ENCODE measurements at regions not wholly inside any gene's neighbourhood (a gene's known extent, or its start where the extent isn't known, plus 50 kb on each side); places are given as distances from the start of the nearest gene placed in this dataset.
A peak's percentile ranks its signal among the peaks of the same experiment; 100 is the strongest.
"Not testable (repeated sequence)": the region's sequence is repeated elsewhere in the genome, so short reads cannot be mapped to it uniquely, and the experiment has no call there.

DNA sequence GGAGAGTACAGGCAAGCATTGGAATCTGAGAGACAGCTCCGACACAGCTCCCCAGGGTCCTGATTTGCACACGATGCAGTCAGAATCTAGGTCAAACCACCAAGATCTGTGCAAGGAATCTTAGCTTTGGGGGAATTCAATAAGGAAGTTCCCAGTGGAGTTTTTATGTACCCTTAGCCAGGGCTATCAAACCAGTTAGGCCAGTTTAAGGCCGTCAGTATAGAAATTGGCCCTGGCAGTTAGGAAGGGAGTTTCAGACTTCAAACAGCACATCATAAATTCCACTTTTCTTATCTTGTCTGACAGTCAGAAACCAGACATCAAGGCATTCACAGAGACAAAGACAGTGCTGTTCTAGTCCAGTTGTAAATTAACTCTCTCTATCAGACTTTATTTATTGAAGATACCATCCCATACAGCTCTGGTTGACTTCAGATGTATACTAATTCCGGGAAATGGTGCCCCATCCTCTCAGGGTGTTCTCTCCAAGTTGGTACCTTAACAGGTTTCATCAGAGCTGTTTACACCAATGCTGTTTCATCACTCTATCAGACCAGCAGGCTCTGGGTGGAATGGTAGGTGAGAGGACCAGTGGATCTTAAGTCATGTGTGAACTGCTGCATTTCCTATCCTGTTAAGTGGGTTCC is 157.5 kb upstream of the ATF7IP start:
- Histone ChIP-seq H3K27ac (no peak overlapping the region), H3K36me3 (no peaks in the 10 kb centered on the region), H3K27me3 (ENCODE audit: low read depth) (no peaks in the 10 kb centered on the region), H3K9me3 (no peaks in the 10 kb centered on the region), H3K4me3 (no peak overlapping the region), H3K4me1 (peaks cover 9% of the 10 kb centered on the region)
- peak; percentile 76 to 85 for ATAC-seq
- TF ChIP-seq CTCF (IDR thresholded peaks at IDR 0.05) = no peak
- intact Hi-C loops (cut with DNase I) = no loop called here
- no peak for DNase-seq

- H3K27ac ChIP-seq = no peak overlapping the region
- TF ChIP-seq CTCF (IDR thresholded peaks at IDR 0.05) = no peak
Observed at GRCh38 chr12:14211947-14212387, 153.5 kb upstream of the ATF7IP start.

DNA sequence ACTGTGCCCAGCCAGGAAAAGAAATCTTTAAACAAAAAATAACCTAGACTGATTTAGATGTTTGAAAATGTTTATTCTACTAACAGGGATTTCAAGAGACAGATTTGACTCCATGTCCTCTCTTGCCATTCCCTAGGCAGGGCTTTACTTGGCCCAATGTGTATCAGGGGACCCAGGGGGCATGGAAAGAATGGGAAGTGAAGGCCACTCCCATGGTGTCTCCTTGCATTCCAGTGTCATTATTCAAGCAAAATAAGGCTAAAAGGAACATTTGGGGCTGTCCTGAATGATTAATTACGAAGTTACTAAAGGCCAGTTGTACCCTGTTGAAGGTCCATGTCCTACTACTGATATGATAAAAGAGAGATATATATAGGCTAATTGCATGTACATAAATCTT is 151.9 kb upstream of the ATF7IP start:
- Histone ChIP-seq H3K27me3 (ENCODE audit: low read depth) (no peaks in the 10 kb centered on the region), H3K9me3 (no peaks in the 10 kb centered on the region), H3K36me3 (no peaks in the 10 kb centered on the region), H3K4me1 (peaks cover 16% of the 10 kb centered on the region), H3K27ac (no peak overlapping the region), H3K4me3 (no peak overlapping the region)
- no peak for TF ChIP-seq CTCF (IDR thresholded peaks at IDR 0.05)
- ATAC-seq = no peak
- intact Hi-C loops (cut with DNase I) = no loop called here
- no peak for DNase-seq

More at GRCh38 chr12:14211947-14212387, 153.5 kb upstream of the ATF7IP start:
- intact Hi-C loops (cut with DNase I) = no loop called here
- no peak for DNase-seq
- ATAC-seq = no peak
- H3K9me3 ChIP-seq = no peaks in the 10 kb centered on the region
- H3K4me3 ChIP-seq = no peak overlapping the region
- H3K4me1 ChIP-seq = peaks cover 16% of the 10 kb centered on the region
- H3K36me3 ChIP-seq = no peaks in the 10 kb centered on the region
- no peaks in the 10 kb centered on the region for H3K27me3 ChIP-seq (ENCODE audit: low read depth)

GRCh38 chr12:14214495-14214894 is 151.0 kb upstream of the ATF7IP start:
- ATAC-seq (no peak), DNase-seq (no peak)
- Histone ChIP-seq H3K4me3 (no peak overlapping the region), H3K36me3 (no peaks in the 10 kb centered on the region), H3K27me3 (ENCODE audit: low read depth) (no peaks in the 10 kb centered on the region), H3K9me3 (no peaks in the 10 kb centered on the region), H3K4me1 (peaks cover 16% of the 10 kb centered on the region), H3K27ac (no peak overlapping the region)
- TF ChIP-seq CTCF (IDR thresholded peaks at IDR 0.05) = no peak
- intact Hi-C loops (cut with DNase I) = no loop called here

DNA sequence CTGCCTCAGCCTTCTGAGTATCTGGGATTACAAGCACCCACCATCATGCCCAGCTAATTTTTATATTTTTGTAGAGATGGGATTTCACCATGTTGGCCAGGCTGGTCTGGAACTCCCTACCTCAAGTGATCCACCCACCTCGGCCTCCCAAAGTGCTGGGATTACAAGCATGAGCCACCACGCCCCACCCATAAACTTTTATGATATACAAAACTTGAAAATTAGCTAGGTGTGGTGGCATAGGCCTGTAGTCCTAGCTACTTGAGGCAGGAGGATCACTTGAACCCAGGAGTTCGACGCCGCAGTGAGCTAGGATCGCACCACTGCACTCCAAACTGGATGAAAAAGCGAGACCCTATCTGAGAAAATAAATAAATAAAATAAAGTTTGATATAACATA is 149.5 kb upstream of the ATF7IP start:
- intact Hi-C loops (cut with DNase I); H3K27me3 ChIP-seq (ENCODE audit: low read depth); H3K27ac ChIP-seq; DNase-seq; H3K36me3 ChIP-seq; ATAC-seq; H3K9me3 ChIP-seq: not testable (repeated sequence)
- Histone ChIP-seq H3K4me1 (peaks cover 16% of the 10 kb centered on the region), H3K4me3 (peak overlapping the region; percentile 24)

GRCh38 chr12:14216405-14217294 is 148.8 kb upstream of the ATF7IP start:
- Histone ChIP-seq H3K27ac (no peak overlapping the region), H3K4me1 (peaks cover 16% of the 10 kb centered on the region), H3K27me3 (ENCODE audit: low read depth) (no peaks in the 10 kb centered on the region), H3K9me3 (no peaks in the 10 kb centered on the region), H3K36me3 (no peaks in the 10 kb centered on the region), H3K4me3 (peak overlapping the region; percentile 24)
- intact Hi-C loops (cut with DNase I) = no loop called here
- ATAC-seq = peak in 1 of 2 donors; percentile 49
- no peak for DNase-seq
- no peak for TF ChIP-seq CTCF (IDR thresholded peaks at IDR 0.05)
